Right lobe of liver (tissue), 4 donors: ENCODE measurements at regions not wholly inside any gene's neighbourhood (a gene's known extent, or its start where the extent isn't known, plus 50 kb on each side); places are given as distances from the start of the nearest gene placed in this dataset.

Source experiments
- CTCF ChIP-seq, 4 donors: fragments of 200-600 bp in 3 of 4; fragments of 450-650 bp in 1 of 4; IDR thresholded peaks; one replicate each; pipeline versions ENCODE4 v1.5.1 to v1.8.0; 2016 to 2022; ENCODE audit warnings: antibody characterized with exemption in 4 of 4, mild to moderate bottlenecking in 2 of 4
- POLR2A ChIP-seq: fragments of 450-650 bp; IDR thresholded peaks from one replicate; pipeline ENCODE4 v1.6.1; 2017; ENCODE audit warnings: antibody characterized with exemption, mild to moderate bottlenecking
- donor health status: DM: no; HTN: no; CAD: no.
- donor health status: DM: no; HTN: no; CAD: no.
- donor health status: DM: no; HTN: yes; CAD: no.

GRCh38 chr2:220593526-220593925 lies 966.1 kb downstream of the SLC4A3 start:
- no peak for TF ChIP-seq POLR2A
- TF ChIP-seq CTCF (IDR thresholded peaks at IDR 0.05) = no peak
